ENCODE measurements at regions not wholly inside any gene's neighbourhood (a gene's known extent, or its start where the extent isn't known, plus 50 kb on each side); places are given as distances from the start of the nearest gene placed in this dataset.

DNA sequence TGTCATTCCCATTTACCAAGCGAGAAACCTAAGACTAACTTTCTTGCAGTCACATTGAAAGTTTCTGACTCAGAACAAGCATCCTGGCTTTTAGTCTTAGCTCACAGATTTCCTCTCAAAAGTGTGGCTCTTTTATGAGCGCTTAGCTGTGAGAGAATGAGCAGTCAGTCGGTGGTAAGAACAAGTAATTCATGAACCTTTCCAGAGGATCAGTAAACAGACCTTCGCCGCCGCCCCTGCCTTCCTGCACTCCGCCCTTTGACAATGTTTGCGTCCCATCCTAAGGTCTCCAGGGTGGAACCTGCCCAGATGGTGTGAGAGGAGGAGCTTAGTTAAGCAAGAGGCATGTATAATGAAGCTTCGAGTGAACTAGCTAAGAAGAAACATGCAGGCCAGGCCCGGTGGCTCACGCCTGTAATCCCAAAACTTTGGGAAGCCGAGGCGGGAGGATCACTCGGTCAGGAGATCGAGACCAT, 142.4 kb downstream of the GLUL start (continued):
- TF ChIP-seq GTF3A (CRISPR knock-in tag; conservative IDR thresholded peaks at IDR 0.05) (no peak), HMG20A (CRISPR knock-in tag; IDR thresholded peaks at IDR 0.05; ENCODE audit: borderline replicate concordance) (peak; percentile 63; the same call in 1 of the 2 replicates), BORCS8-MEF2B (CRISPR knock-in tag; IDR thresholded peaks at IDR 0.05) (peak; percentile 67; the same call in 1 of the 2 replicates), ZNF383 (CRISPR knock-in tag; IDR thresholded peaks at IDR 0.05; ENCODE audit: borderline replicate concordance) (no peak), ZNF484 (CRISPR knock-in tag; IDR thresholded peaks at IDR 0.05; ENCODE audit: borderline replicate concordance, low read depth) (no peak), PITX1 (CRISPR knock-in tag; IDR thresholded peaks at IDR 0.05) (peak; percentile 71; the same call in 1 of the 2 replicates), HDAC6 (IDR thresholded peaks at IDR 0.05; ENCODE audit: low read depth, low read length) (no peak), NFE2L2 (IDR thresholded peaks at IDR 0.05; ENCODE audit: low read length) (no peak), ZNF761 (CRISPR knock-in tag; conservative IDR thresholded peaks at IDR 0.05) (no peak), BRD4 (CRISPR knock-in tag; IDR thresholded peaks at IDR 0.05) (0 out of 2 replicates have a peak, but pooled peaks have one; percentile 30), ZNF781 (CRISPR knock-in tag; IDR thresholded peaks at IDR 0.05; ENCODE audit: borderline replicate concordance, not compliant biosample characterization) (no peak), ZNF431 (CRISPR knock-in tag; IDR thresholded peaks at IDR 0.05; ENCODE audit: borderline replicate concordance, low read depth) (no peak), SMYD3 (CRISPR knock-in tag; IDR thresholded peaks at IDR 0.05) (0 out of 2 replicates have a peak, but pooled peaks have one; percentile 3), DNMT3B (CRISPR knock-in tag; conservative IDR thresholded peaks at IDR 0.05) (no peak)
- TF ChIP-seq, protein P1, sequence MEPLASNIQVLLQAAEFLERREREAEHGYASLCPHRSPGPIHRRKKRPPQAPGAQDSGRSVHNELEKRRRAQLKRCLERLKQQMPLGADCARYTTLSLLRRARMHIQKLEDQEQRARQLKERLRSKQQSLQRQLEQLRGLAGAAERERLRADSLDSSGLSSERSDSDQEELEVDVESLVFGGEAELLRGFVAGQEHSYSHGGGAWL (CRISPR knock-in tag; IDR thresholded peaks at IDR 0.05) = no peak
- TF ChIP-seq, protein P2, sequence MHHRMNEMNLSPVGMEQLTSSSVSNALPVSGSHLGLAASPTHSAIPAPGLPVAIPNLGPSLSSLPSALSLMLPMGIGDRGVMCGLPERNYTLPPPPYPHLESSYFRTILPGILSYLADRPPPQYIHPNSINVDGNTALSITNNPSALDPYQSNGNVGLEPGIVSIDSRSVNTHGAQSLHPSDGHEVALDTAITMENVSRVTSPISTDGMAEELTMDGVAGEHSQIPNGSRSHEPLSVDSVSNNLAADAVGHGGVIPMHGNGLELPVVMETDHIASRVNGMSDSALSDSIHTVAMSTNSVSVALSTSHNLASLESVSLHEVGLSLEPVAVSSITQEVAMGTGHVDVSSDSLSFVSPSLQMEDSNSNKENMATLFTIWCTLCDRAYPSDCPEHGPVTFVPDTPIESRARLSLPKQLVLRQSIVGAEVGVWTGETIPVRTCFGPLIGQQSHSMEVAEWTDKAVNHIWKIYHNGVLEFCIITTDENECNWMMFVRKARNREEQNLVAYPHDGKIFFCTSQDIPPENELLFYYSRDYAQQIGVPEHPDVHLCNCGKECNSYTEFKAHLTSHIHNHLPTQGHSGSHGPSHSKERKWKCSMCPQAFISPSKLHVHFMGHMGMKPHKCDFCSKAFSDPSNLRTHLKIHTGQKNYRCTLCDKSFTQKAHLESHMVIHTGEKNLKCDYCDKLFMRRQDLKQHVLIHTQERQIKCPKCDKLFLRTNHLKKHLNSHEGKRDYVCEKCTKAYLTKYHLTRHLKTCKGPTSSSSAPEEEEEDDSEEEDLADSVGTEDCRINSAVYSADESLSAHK (CRISPR knock-in tag; IDR thresholded peaks at IDR 0.05; ENCODE audit: borderline replicate concordance) = no peak
- TF ChIP-seq, protein P3, sequence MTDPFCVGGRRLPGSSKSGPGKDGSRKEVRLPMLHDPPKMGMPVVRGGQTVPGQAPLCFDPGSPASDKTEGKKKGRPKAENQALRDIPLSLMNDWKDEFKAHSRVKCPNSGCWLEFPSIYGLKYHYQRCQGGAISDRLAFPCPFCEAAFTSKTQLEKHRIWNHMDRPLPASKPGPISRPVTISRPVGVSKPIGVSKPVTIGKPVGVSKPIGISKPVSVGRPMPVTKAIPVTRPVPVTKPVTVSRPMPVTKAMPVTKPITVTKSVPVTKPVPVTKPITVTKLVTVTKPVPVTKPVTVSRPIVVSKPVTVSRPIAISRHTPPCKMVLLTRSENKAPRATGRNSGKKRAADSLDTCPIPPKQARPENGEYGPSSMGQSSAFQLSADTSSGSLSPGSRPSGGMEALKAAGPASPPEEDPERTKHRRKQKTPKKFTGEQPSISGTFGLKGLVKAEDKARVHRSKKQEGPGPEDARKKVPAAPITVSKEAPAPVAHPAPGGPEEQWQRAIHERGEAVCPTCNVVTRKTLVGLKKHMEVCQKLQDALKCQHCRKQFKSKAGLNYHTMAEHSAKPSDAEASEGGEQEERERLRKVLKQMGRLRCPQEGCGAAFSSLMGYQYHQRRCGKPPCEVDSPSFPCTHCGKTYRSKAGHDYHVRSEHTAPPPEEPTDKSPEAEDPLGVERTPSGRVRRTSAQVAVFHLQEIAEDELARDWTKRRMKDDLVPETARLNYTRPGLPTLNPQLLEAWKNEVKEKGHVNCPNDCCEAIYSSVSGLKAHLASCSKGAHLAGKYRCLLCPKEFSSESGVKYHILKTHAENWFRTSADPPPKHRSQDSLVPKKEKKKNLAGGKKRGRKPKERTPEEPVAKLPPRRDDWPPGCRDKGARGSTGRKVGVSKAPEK (CRISPR knock-in tag; IDR thresholded peaks at IDR 0.05; ENCODE audit: borderline replicate concordance) = no peak
- TF ChIP-seq, protein P4, sequence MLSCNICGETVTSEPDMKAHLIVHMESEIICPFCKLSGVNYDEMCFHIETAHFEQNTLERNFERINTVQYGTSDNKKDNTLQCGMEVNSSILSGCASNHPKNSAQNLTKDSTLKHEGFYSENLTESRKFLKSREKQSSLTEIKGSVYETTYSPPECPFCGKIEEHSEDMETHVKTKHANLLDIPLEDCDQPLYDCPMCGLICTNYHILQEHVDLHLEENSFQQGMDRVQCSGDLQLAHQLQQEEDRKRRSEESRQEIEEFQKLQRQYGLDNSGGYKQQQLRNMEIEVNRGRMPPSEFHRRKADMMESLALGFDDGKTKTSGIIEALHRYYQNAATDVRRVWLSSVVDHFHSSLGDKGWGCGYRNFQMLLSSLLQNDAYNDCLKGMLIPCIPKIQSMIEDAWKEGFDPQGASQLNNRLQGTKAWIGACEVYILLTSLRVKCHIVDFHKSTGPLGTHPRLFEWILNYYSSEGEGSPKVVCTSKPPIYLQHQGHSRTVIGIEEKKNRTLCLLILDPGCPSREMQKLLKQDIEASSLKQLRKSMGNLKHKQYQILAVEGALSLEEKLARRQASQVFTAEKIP (CRISPR knock-in tag; IDR thresholded peaks at IDR 0.05; ENCODE audit: borderline replicate concordance) = no peak
- TF ChIP-seq, protein P5, sequence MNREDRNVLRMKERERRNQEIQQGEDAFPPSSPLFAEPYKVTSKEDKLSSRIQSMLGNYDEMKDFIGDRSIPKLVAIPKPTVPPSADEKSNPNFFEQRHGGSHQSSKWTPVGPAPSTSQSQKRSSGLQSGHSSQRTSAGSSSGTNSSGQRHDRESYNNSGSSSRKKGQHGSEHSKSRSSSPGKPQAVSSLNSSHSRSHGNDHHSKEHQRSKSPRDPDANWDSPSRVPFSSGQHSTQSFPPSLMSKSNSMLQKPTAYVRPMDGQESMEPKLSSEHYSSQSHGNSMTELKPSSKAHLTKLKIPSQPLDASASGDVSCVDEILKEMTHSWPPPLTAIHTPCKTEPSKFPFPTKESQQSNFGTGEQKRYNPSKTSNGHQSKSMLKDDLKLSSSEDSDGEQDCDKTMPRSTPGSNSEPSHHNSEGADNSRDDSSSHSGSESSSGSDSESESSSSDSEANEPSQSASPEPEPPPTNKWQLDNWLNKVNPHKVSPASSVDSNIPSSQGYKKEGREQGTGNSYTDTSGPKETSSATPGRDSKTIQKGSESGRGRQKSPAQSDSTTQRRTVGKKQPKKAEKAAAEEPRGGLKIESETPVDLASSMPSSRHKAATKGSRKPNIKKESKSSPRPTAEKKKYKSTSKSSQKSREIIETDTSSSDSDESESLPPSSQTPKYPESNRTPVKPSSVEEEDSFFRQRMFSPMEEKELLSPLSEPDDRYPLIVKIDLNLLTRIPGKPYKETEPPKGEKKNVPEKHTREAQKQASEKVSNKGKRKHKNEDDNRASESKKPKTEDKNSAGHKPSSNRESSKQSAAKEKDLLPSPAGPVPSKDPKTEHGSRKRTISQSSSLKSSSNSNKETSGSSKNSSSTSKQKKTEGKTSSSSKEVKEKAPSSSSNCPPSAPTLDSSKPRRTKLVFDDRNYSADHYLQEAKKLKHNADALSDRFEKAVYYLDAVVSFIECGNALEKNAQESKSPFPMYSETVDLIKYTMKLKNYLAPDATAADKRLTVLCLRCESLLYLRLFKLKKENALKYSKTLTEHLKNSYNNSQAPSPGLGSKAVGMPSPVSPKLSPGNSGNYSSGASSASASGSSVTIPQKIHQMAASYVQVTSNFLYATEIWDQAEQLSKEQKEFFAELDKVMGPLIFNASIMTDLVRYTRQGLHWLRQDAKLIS (CRISPR knock-in tag; IDR thresholded peaks at IDR 0.05) = no peak
